CD14-positive monocyte (primary cell): ENCODE measurements at regions not wholly inside any gene's neighbourhood (a gene's known extent, or its start where the extent isn't known, plus 50 kb on each side); places are given as distances from the start of the nearest gene placed in this dataset.

Experiments used
- DNase-seq, 3 donors: peaks; one replicate each; pipeline ENCODE4 v3.0.0-alpha.2; 2011 to 2022
- H2AFZ ChIP-seq: 2 replicates; pipeline ENCODE4 v1.6.0; 2012; ENCODE audit warnings: mild to moderate bottlenecking, low read depth, low read length, inconsistent platforms; ENCODE audit not compliant: insufficient read depth, poor library complexity, severe bottlenecking
- H3K27ac ChIP-seq, 2 donors: 1 replicate in 1 of 2; 2 replicates in 1 of 2; pipeline ENCODE4 v1.5.1; 2012 to 2013; ENCODE audit warnings: low read length in 2 of 2, control low read depth in 1 of 2, inconsistent platforms in 1 of 2, low read depth in 1 of 2, mild to moderate bottlenecking in 1 of 2
- H3K27me3 ChIP-seq, 2 donors: one replicate each; pipeline versions ENCODE4 v1.6.0 to v1.6.1; 2011 to 2013; ENCODE audit warnings: low read length in 2 of 2; ENCODE audit not compliant: control insufficient read depth in 2 of 2, insufficient read depth in 2 of 2
- H3K36me3 ChIP-seq, 2 donors: replicated peaks in 1 of 2; 1 replicate in 1 of 2; 2 replicates in 1 of 2; pipeline versions ENCODE4 v1.5.1 to v1.6.1; 2012 to 2013; ENCODE audit warnings: low read length in 2 of 2, control low read depth in 1 of 2, inconsistent platforms in 1 of 2, mild to moderate bottlenecking in 1 of 2; ENCODE audit not compliant: insufficient read depth in 2 of 2, control insufficient read depth in 1 of 2
- H3K4me1 ChIP-seq, 2 donors: 1 replicate in 1 of 2; 2 replicates in 1 of 2; pipeline versions ENCODE4 v1.5.1 to v1.6.1; 2012 to 2013; ENCODE audit warnings: low read length in 2 of 2, control low read depth in 1 of 2, inconsistent platforms in 1 of 2, mild to moderate bottlenecking in 1 of 2, moderate library complexity in 1 of 2; ENCODE audit not compliant: insufficient read depth in 2 of 2, control insufficient read depth in 1 of 2
- H3K4me2 ChIP-seq: replicated peaks from 2 replicates; pipeline ENCODE3; 2012; ENCODE audit warnings: low read length, moderate library complexity, mild to moderate bottlenecking; ENCODE audit not compliant: poor library complexity, severe bottlenecking; ENCODE audit errors: extremely low read depth
- H3K4me3 ChIP-seq, 3 experiments: fragments of 200-600 bp in 1 of 3; sonication (generic) in 1 of 3; replicated peaks in 1 of 3; 1 replicate in 2 of 3; 2 replicates in 1 of 3; pipeline ENCODE4 v1.5.1; 2011 to 2013; ENCODE audit warnings: low read length in 3 of 3, mild to moderate bottlenecking in 3 of 3, control low read depth in 2 of 3, low read depth in 2 of 3, inconsistent platforms in 1 of 3, moderate library complexity in 1 of 3
- H3K79me2 ChIP-seq: 2 replicates; pipeline ENCODE4 v1.6.0; 2012; ENCODE audit warnings: mild to moderate bottlenecking, control low read depth, inconsistent platforms, low read length, moderate library complexity; ENCODE audit not compliant: insufficient read depth
- H3K9ac ChIP-seq: 2 replicates; pipeline ENCODE4 v1.6.0; 2017; ENCODE audit warnings: low read length, mild to moderate bottlenecking; ENCODE audit not compliant: insufficient read depth, poor library complexity, severe bottlenecking
- H3K9me3 ChIP-seq, 2 donors: replicated peaks in 1 of 2; 1 replicate in 1 of 2; 2 replicates in 1 of 2; pipeline versions ENCODE4 v1.5.1 to v1.6.1; 2012 to 2013; ENCODE audit warnings: low read length in 2 of 2, control low read depth in 1 of 2; ENCODE audit not compliant: control insufficient read depth in 1 of 2, insufficient read depth in 1 of 2
- H4K20me1 ChIP-seq: 2 replicates; pipeline ENCODE4 v1.6.0; 2012; ENCODE audit warnings: mild to moderate bottlenecking, low read length, control low read depth, moderate library complexity; ENCODE audit not compliant: insufficient read depth
- H3K27ac Mint-ChIP-seq, 7 donors: one replicate each; pipeline ENCODE4 v1.8.0; 2020; ENCODE audit warnings: mild to moderate bottlenecking in 7 of 7, mixed read lengths in 7 of 7, moderate library complexity in 6 of 7, inconsistent platforms in 2 of 7
- H3K27me3 Mint-ChIP-seq, 3 donors: one replicate each; pipeline ENCODE4 v1.8.0; 2021 to 2022; ENCODE audit warnings: low read depth in 3 of 3, mild to moderate bottlenecking in 3 of 3, mixed read lengths in 3 of 3, moderate library complexity in 3 of 3, inconsistent platforms in 1 of 3
- H3K36me3 Mint-ChIP-seq, 2 donors: one replicate each; pipeline ENCODE4 v1.8.0; 2020; ENCODE audit warnings: mixed read lengths in 2 of 2, inconsistent platforms in 1 of 2, mild to moderate bottlenecking in 1 of 2
- H3K4me1 Mint-ChIP-seq: one replicate; pipeline ENCODE4 v1.8.0; 2020; ENCODE audit warnings: mild to moderate bottlenecking, mixed read lengths
- H3K4me3 Mint-ChIP-seq, 2 donors: one replicate each; pipeline ENCODE4 v1.8.0; 2020; ENCODE audit warnings: mild to moderate bottlenecking in 2 of 2, mixed read lengths in 2 of 2, moderate library complexity in 1 of 2
- H3K9me3 Mint-ChIP-seq, 7 donors: one replicate each; pipeline ENCODE4 v1.8.0; 2020 to 2022; ENCODE audit warnings: mixed read lengths in 7 of 7, mild to moderate bottlenecking in 6 of 7, moderate library complexity in 6 of 7, inconsistent platforms in 2 of 7
- WGBS: methylation state at CpG from one replicate; pipeline ENCODE4 v1.1.5; 2013; ENCODE audit warnings: missing lambda C conversion rate; ENCODE audit not compliant: insufficient coverage; 5-methylcytosine and 5-hydroxymethylcytosine counted together
- intact Hi-C, 2 donors: fragments of 100-400 bp; cut with micrococcal nuclease; formaldehyde crosslinking; loops; one replicate each; pipeline versions ENCODE4 v1.15.0 to v1.15.1; 2023
- TF ChIP-seq, protein P1 (sequence below): fragments of 200-600 bp; IDR thresholded peaks from one replicate; pipeline ENCODE4 v1.8.0; 2022; ENCODE audit warnings: antibody characterized with exemption, mild to moderate bottlenecking

DNA sequence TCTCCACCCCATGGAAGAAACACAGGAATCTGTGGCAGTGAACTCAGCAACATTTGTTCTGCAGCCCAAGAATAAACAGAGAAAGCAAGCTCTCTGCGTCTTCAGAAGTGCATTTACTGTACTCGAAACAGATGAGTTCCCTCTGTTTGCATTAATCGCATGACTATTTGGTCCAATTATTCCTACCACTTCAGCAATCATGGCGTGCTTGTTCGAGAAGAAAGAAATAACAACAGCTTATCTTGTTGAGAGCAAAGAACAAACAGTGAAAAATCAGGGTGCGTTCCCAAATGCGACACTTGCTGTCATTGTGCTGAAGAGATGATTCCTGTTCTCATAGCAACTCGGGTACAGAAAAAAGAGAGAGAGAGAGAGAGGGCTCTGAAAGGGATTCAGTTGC is 445.3 kb upstream of the MAF start:
- Histone ChIP-seq H3K27me3 (no peaks in the 10 kb centered on the region), H3K4me1 (no peaks in the 10 kb centered on the region), H3K27ac (no peak overlapping the region), H3K36me3 (no peaks in the 10 kb centered on the region), H3K4me3 (no peak overlapping the region), H3K4me2 (no peak overlapping the region), H3K9ac (no peak overlapping the region), H2AFZ (no peak overlapping the region), H3K9me3 (no peaks in the 10 kb centered on the region), H4K20me1 (no peaks in the 10 kb centered on the region), H3K79me2 (no peaks in the 10 kb centered on the region)
- intact Hi-C loops, result no loop called here
- Mint-ChIP-seq H3K27me3 (peaks cover 1 to 2% (median 1%) of the 10 kb centered on the region in 3 donors), H3K4me3 (no peak overlapping the region), H3K9me3 (peaks cover 0 to 2% (median 2%) of the 10 kb centered on the region in 7 donors), H3K27ac (no peak overlapping the region), H3K36me3 (no peaks in the 10 kb centered on the region), H3K4me1 (no peaks in the 10 kb centered on the region)
- WGBS, result 92% methylated on average over 7 of the region's 8 CpGs
- TF ChIP-seq, protein P1, sequence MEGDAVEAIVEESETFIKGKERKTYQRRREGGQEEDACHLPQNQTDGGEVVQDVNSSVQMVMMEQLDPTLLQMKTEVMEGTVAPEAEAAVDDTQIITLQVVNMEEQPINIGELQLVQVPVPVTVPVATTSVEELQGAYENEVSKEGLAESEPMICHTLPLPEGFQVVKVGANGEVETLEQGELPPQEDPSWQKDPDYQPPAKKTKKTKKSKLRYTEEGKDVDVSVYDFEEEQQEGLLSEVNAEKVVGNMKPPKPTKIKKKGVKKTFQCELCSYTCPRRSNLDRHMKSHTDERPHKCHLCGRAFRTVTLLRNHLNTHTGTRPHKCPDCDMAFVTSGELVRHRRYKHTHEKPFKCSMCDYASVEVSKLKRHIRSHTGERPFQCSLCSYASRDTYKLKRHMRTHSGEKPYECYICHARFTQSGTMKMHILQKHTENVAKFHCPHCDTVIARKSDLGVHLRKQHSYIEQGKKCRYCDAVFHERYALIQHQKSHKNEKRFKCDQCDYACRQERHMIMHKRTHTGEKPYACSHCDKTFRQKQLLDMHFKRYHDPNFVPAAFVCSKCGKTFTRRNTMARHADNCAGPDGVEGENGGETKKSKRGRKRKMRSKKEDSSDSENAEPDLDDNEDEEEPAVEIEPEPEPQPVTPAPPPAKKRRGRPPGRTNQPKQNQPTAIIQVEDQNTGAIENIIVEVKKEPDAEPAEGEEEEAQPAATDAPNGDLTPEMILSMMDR, result no peak
- DNase-seq, result no peak

DNA sequence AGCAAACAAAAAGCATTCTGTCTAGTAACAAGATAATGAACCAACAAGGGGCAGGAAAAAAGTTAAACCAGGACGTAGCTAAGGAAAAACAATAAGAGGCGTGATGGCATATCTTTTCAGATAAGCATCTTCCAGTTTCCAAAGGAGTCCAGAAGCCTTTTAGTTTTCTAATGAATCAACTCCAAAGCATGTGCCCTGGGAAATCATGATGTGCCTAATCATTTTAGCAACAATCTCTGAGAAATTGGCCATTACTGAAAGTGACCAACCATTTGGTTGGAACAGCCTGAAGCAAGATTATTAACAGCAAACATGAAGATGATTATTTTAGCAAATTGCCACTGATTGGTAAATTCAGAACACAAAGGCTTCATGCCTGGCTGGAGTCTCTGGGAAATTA is 440.9 kb upstream of the MAF start:
- intact Hi-C loops, result no loop called here
- H3K9me3 ChIP-seq, result no peaks in the 10 kb centered on the region
- Mint-ChIP-seq H3K9me3 (peaks cover 0 to 3% (median 3%) of the 10 kb centered on the region in 7 donors), H3K27ac (no peak overlapping the region), H3K36me3 (no peaks in the 10 kb centered on the region), H3K4me1 (no peaks in the 10 kb centered on the region), H3K27me3 (peaks cover 1 to 2% (median 1%) of the 10 kb centered on the region in 3 donors), H3K4me3 (no peak overlapping the region)
- TF ChIP-seq, protein P1, result no peak
- H3K79me2 ChIP-seq, result no peaks in the 10 kb centered on the region
- H3K36me3 ChIP-seq, result no peaks in the 10 kb centered on the region
- H4K20me1 ChIP-seq, result no peaks in the 10 kb centered on the region
- H3K27me3 ChIP-seq, result no peaks in the 10 kb centered on the region
- no peak overlapping the region for H3K27ac ChIP-seq
- no peak overlapping the region for H3K4me2 ChIP-seq
- DNase-seq, result no peak
- no peak overlapping the region for H2AFZ ChIP-seq
- no peak overlapping the region for H3K4me3 ChIP-seq
- H3K4me1 ChIP-seq, result no peaks in the 10 kb centered on the region
- H3K9ac ChIP-seq, result no peak overlapping the region
- 73% methylated on average over 2 of the region's 2 CpGs for WGBS
